HEK293T (cell line): ENCODE measurements at regions not wholly inside any gene's neighbourhood (a gene's known extent, or its start where the extent isn't known, plus 50 kb on each side); places are given as distances from the start of the nearest gene placed in this dataset.

ENCODE experiments used
- BHLHE40 ChIP-seq: fragments of 450-650 bp; IDR thresholded peaks from 2 replicates; pipeline ENCODE4 v1.6.1; 2016; ENCODE audit warnings: mild to moderate bottlenecking, moderate library complexity, borderline replicate concordance
- CTBP1 ChIP-seq: fragments of 450-650 bp; IDR thresholded peaks from 2 replicates; pipeline ENCODE4 v1.6.1; 2016; ENCODE audit warnings: borderline replicate concordance
- ELF4 ChIP-seq: fragments of 450-650 bp; IDR thresholded peaks from 2 replicates; pipeline ENCODE4 v1.6.1; 2017; ENCODE audit warnings: antibody characterized with exemption
- FOXA1 ChIP-seq: fragments of 450-650 bp; IDR thresholded peaks from 2 replicates; pipeline ENCODE4 v1.6.1; 2016; ENCODE audit warnings: mild to moderate bottlenecking
- FOXM1 ChIP-seq: fragments of 450-650 bp; IDR thresholded peaks from 2 replicates; pipeline ENCODE4 v1.6.1; 2017; ENCODE audit warnings: mild to moderate bottlenecking, borderline replicate concordance
- HDGF ChIP-seq: fragments of 450-650 bp; IDR thresholded peaks from 2 replicates; pipeline ENCODE4 v1.6.1; 2017; ENCODE audit warnings: antibody characterized with exemption, borderline replicate concordance
- LEF1 ChIP-seq: fragments of 450-650 bp; IDR thresholded peaks from 2 replicates; pipeline ENCODE4 v1.6.1; 2017; ENCODE audit warnings: mild to moderate bottlenecking, borderline replicate concordance
- SP1 ChIP-seq: fragments of 450-650 bp; IDR thresholded peaks from 2 replicates; pipeline ENCODE4 v1.6.1; 2017
- SUZ12 ChIP-seq: fragments of 450-650 bp; IDR thresholded peaks from 2 replicates; pipeline ENCODE4 v1.6.1; 2016; ENCODE audit warnings: mild to moderate bottlenecking
- TARDBP ChIP-seq: fragments of 450-650 bp; IDR thresholded peaks from 2 replicates; pipeline ENCODE4 v1.6.1; 2016
- ZNF384 ChIP-seq: fragments of 450-650 bp; IDR thresholded peaks from 2 replicates; pipeline ENCODE4 v1.6.1; 2016

- TF ChIP-seq TARDBP (no peak), HDGF (no peak), BHLHE40 (no peak), ELF4 (no peak), CTBP1 (no peak), SUZ12 (no peak), SP1 (no peak), LEF1 (no peak), FOXA1 (no peak), ZNF384 (no peak), FOXM1 (no peak)
Measured at GRCh38 chr7:116439841-116440549, 59.5 kb upstream of the CAV2 start.
